ENCODE measurements at regions not wholly inside any gene's neighbourhood (a gene's known extent, or its start where the extent isn't known, plus 50 kb on each side); places are given as distances from the start of the nearest gene placed in this dataset.

GRCh38 chr10:90417029-90417428 is 440.8 kb downstream of the HTR7 start:
- no peak overlapping the region for H3K27ac Mint-ChIP-seq
- no peaks in the 10 kb centered on the region for H3K27me3 Mint-ChIP-seq
- no peak for DNase-seq
- ChIA-PET CTCF (no interaction called here), POLR2A (no interaction called here)
- H3K36me3 Mint-ChIP-seq (ENCODE audit: low read depth), result no peaks in the 10 kb centered on the region
- H3K9me3 Mint-ChIP-seq, result peaks cover 2% of the 10 kb centered on the region
- H3K4me3 Mint-ChIP-seq, result no peak overlapping the region
- no peaks in the 10 kb centered on the region for H3K4me1 Mint-ChIP-seq

- POLR2A ChIA-PET, result no interaction called here
- Mint-ChIP-seq H3K4me3 (no peak overlapping the region), H3K4me1 (no peaks in the 10 kb centered on the region), H3K36me3 (ENCODE audit: low read depth) (no peaks in the 10 kb centered on the region), H3K27me3 (no peaks in the 10 kb centered on the region), H3K27ac (no peak overlapping the region), H3K9me3 (peaks cover 2% of the 10 kb centered on the region)
- CTCF ChIA-PET, result no interaction called here
- no peak for DNase-seq
Observed at GRCh38 chr10:90417476-90418210, 440.2 kb downstream of the HTR7 start.

GRCh38 chr10:90418869-90419652 is 438.8 kb downstream of the HTR7 start:
- CTCF ChIA-PET, result no interaction called here
- H3K36me3 Mint-ChIP-seq (ENCODE audit: low read depth), result no peaks in the 10 kb centered on the region
- no peak overlapping the region for H3K27ac Mint-ChIP-seq

GRCh38 chr10:90420637-90421318 is 437.1 kb downstream of the HTR7 start:
- Mint-ChIP-seq H3K27ac (no peak overlapping the region), H3K4me3 (no peak overlapping the region), H3K9me3 (peaks cover 5% of the 10 kb centered on the region), H3K4me1 (no peaks in the 10 kb centered on the region), H3K36me3 (ENCODE audit: low read depth) (no peaks in the 10 kb centered on the region), H3K27me3 (no peaks in the 10 kb centered on the region)
- ChIA-PET CTCF (no interaction called here), POLR2A (no interaction called here)
- DNase-seq, result no peak

More at GRCh38 chr10:90418869-90419652, 438.8 kb downstream of the HTR7 start:
- no peak for DNase-seq
- no peaks in the 10 kb centered on the region for H3K4me1 Mint-ChIP-seq
- POLR2A ChIA-PET, result no interaction called here
- H3K4me3 Mint-ChIP-seq, result no peak overlapping the region
- H3K27me3 Mint-ChIP-seq, result no peaks in the 10 kb centered on the region
- peaks cover 4% of the 10 kb centered on the region for H3K9me3 Mint-ChIP-seq

- CTCF ChIA-PET, result no interaction called here
- no peak overlapping the region for H3K4me3 Mint-ChIP-seq
- H3K9me3 Mint-ChIP-seq, result peaks cover 9% of the 10 kb centered on the region
- POLR2A ChIA-PET, result no interaction called here
- no peaks in the 10 kb centered on the region for H3K36me3 Mint-ChIP-seq (ENCODE audit: low read depth)
- H3K4me1 Mint-ChIP-seq, result no peaks in the 10 kb centered on the region
- no peaks in the 10 kb centered on the region for H3K27me3 Mint-ChIP-seq
- DNase-seq, result no peak
- no peak overlapping the region for H3K27ac Mint-ChIP-seq
Observed at GRCh38 chr10:90421874-90422273, 436.0 kb downstream of the HTR7 start.

DNA sequence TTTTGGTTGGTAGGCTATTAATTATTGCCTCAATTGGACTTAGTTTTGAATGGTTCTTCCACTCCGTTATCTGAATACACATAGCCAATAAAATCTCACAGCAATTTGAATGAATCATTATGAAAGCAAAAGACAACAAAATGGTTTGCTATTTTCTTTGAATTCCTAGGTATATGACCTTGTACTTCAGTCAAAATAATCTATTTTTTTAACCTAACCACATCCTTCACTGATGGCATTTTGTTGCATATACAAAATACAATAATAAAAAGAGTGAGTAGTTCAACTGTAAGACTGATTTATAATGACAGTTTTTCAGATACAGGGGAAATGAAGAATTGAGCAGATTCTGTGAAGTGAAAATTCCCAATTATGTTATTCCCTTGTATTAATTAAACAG is 433.1 kb downstream of the HTR7 start:
- Mint-ChIP-seq H3K27me3 (no peaks in the 10 kb centered on the region), H3K9me3 (peaks cover 9% of the 10 kb centered on the region), H3K4me1 (no peaks in the 10 kb centered on the region), H3K36me3 (ENCODE audit: low read depth) (no peaks in the 10 kb centered on the region), H3K4me3 (no peak overlapping the region), H3K27ac (no peak overlapping the region)
- ChIA-PET CTCF (no interaction called here), POLR2A (no interaction called here)
- no peak for DNase-seq

DNA sequence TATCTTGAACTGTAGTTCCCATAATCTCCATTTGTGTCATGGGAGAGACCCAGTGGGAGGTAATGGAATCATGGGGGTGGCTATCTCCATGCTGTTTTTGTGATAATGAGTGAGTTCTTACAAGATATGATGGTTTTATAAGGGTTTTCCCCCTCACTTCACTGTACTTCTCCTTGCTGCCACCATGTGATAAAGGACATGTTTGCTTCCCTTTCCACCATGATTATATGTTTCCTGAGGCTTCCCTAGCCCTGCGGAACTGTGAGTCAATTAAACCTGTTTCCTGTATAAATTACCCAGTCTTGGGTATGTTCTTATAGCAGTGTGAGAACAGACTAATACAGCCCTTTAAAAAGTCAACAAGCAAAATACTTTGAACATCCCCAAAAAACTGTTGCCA is 427.7 kb downstream of the HTR7 start:
- Mint-ChIP-seq H3K4me1 (no peaks in the 10 kb centered on the region), H3K27ac (no peak overlapping the region), H3K27me3 (no peaks in the 10 kb centered on the region), H3K9me3 (peaks cover 4% of the 10 kb centered on the region), H3K4me3 (no peak overlapping the region), H3K36me3 (ENCODE audit: low read depth) (no peaks in the 10 kb centered on the region)
- ChIA-PET CTCF (no interaction called here), POLR2A (no interaction called here)
- DNase-seq, result no peak

GRCh38 chr10:90432866-90433265 is 425.0 kb downstream of the HTR7 start:
- Mint-ChIP-seq H3K4me1 (no peaks in the 10 kb centered on the region), H3K27ac (no peak overlapping the region), H3K9me3 (peaks cover 4% of the 10 kb centered on the region), H3K4me3 (no peak overlapping the region), H3K36me3 (ENCODE audit: low read depth) (no peaks in the 10 kb centered on the region), H3K27me3 (no peaks in the 10 kb centered on the region)
- ChIA-PET POLR2A (no interaction called here), CTCF (interaction anchor here (0.8 kb wide), 1 partner anchor 162 kb away, joined by 4 read pairs; no protein-coding TSS in a partner anchor)
- no peak for DNase-seq

- Mint-ChIP-seq H3K4me3 (no peak overlapping the region), H3K36me3 (ENCODE audit: low read depth) (no peaks in the 10 kb centered on the region), H3K9me3 (peaks cover 4% of the 10 kb centered on the region), H3K4me1 (no peaks in the 10 kb centered on the region), H3K27ac (no peak overlapping the region), H3K27me3 (no peaks in the 10 kb centered on the region)
- POLR2A ChIA-PET, result no interaction called here
- CTCF ChIA-PET, result no interaction called here
- no peak for DNase-seq
Observed at GRCh38 chr10:90435296-90435695, 422.5 kb downstream of the HTR7 start.

- no peaks in the 10 kb centered on the region for H3K4me1 Mint-ChIP-seq
- H3K27me3 Mint-ChIP-seq, result no peaks in the 10 kb centered on the region
- H3K36me3 Mint-ChIP-seq (ENCODE audit: low read depth), result no peaks in the 10 kb centered on the region
- no peak overlapping the region for H3K27ac Mint-ChIP-seq
- H3K4me3 Mint-ChIP-seq, result no peak overlapping the region
- no peak for DNase-seq
- ChIA-PET CTCF (no interaction called here), POLR2A (no interaction called here)
- peaks cover 11% of the 10 kb centered on the region for H3K9me3 Mint-ChIP-seq
Observed at GRCh38 chr10:90437452-90437851, 420.4 kb downstream of the HTR7 start.

- ChIA-PET CTCF (no interaction called here), POLR2A (no interaction called here)
- H3K9me3 Mint-ChIP-seq, result peaks cover 15% of the 10 kb centered on the region
- no peaks in the 10 kb centered on the region for H3K4me1 Mint-ChIP-seq
- H3K4me3 Mint-ChIP-seq, result no peak overlapping the region
- DNase-seq, result no peak
- no peak overlapping the region for H3K27ac Mint-ChIP-seq
- H3K36me3 Mint-ChIP-seq (ENCODE audit: low read depth), result no peaks in the 10 kb centered on the region
- H3K27me3 Mint-ChIP-seq, result no peaks in the 10 kb centered on the region
Observed at GRCh38 chr10:90440870-90441269, 417.0 kb downstream of the HTR7 start.

GRCh38 chr10:90443342-90443741 is 414.5 kb downstream of the HTR7 start:
- Mint-ChIP-seq H3K9me3 (peaks cover 12% of the 10 kb centered on the region), H3K36me3 (ENCODE audit: low read depth) (no peaks in the 10 kb centered on the region), H3K27me3 (no peaks in the 10 kb centered on the region), H3K27ac (no peak overlapping the region), H3K4me3 (no peak overlapping the region), H3K4me1 (no peaks in the 10 kb centered on the region)
- no peak for DNase-seq
- ChIA-PET CTCF (no interaction called here), POLR2A (no interaction called here)

DNA sequence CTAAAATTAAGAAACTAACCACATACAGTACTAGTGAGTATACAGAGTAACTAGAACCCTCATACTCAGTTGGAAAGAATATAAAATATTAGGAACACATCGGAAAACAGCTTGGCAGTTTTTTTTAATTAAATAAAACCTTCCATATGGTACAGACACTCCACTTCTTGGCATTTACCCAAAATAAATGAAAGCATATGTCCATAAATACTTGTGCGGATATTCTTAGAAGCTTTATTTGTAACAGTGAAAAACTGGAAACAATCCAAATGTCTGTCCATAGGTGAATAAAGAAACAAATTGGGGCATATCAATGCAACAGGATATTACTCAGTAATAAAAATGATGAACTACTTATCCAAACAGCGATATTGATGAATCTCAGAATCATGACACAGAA is 410.0 kb downstream of the HTR7 start:
- H3K36me3 Mint-ChIP-seq (ENCODE audit: low read depth), result no peaks in the 10 kb centered on the region
- H3K9me3 Mint-ChIP-seq, result peaks cover 6% of the 10 kb centered on the region
- no peaks in the 10 kb centered on the region for H3K27me3 Mint-ChIP-seq
- no peak for DNase-seq
- CTCF ChIA-PET, result no interaction called here
- no peaks in the 10 kb centered on the region for H3K4me1 Mint-ChIP-seq
- POLR2A ChIA-PET, result no interaction called here
- H3K4me3 Mint-ChIP-seq, result no peak overlapping the region
- no peak overlapping the region for H3K27ac Mint-ChIP-seq

DNA sequence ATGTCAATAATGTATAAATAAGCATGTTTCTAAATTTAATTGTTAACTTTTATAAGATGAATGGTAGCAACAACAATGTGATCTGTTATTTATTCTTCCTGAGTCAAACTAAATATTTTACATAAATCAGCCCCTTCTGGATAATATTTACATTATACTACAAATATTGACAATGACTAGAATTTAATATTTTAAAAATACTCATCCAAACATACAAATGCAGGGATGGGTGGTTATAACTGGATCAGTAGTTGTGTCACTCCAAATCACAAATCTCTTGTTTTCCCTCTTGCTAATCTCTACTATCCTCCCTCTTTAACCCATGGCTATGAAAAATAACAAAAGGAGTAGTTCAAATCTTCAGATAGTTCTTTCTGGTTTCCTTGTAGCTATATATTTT is 407.0 kb downstream of the HTR7 start:
- no peak overlapping the region for H3K27ac Mint-ChIP-seq
- POLR2A ChIA-PET, result no interaction called here
- no peaks in the 10 kb centered on the region for H3K36me3 Mint-ChIP-seq (ENCODE audit: low read depth)
- CTCF ChIA-PET, result no interaction called here
- no peaks in the 10 kb centered on the region for H3K27me3 Mint-ChIP-seq
- no peak for DNase-seq
- H3K4me3 Mint-ChIP-seq, result no peak overlapping the region
- no peaks in the 10 kb centered on the region for H3K4me1 Mint-ChIP-seq
- H3K9me3 Mint-ChIP-seq, result peaks cover 8% of the 10 kb centered on the region

Data from activated CD4-positive, alpha-beta memory T cell treated with anti-CD3 and anti-CD28 coated beads, Interleukin-2, amount 10 ng/mL, durations not matched to agents 7 days and 5 days (primary cell).